HUES48 (cell line): ENCODE measurements at regions not wholly inside any gene's neighbourhood (a gene's known extent, or its start where the extent isn't known, plus 50 kb on each side); places are given as distances from the start of the nearest gene placed in this dataset.

Experiments
- H3K27ac ChIP-seq: one replicate; pipeline ENCODE4 v1.7.0; 2013; ENCODE audit warnings: low read depth, low read length, inconsistent platforms
- H3K27me3 ChIP-seq: 2 replicates; pipeline ENCODE4 v1.6.1; 2013; ENCODE audit warnings: mild to moderate bottlenecking, low read length; ENCODE audit not compliant: control insufficient read depth, insufficient read depth
- H3K36me3 ChIP-seq: 2 replicates; pipeline ENCODE4 v1.6.1; 2013; ENCODE audit warnings: low read length; ENCODE audit not compliant: control insufficient read depth, insufficient read depth
- H3K4me1 ChIP-seq: 2 replicates; pipeline ENCODE4 v1.6.1; 2013; ENCODE audit warnings: mild to moderate bottlenecking, low read length; ENCODE audit not compliant: control insufficient read depth, insufficient read depth
- H3K4me3 ChIP-seq: 2 replicates; pipeline ENCODE4 v1.5.1; 2013; ENCODE audit warnings: mild to moderate bottlenecking, low read depth, low read length
- H3K9ac ChIP-seq: 2 replicates; pipeline ENCODE4 v1.6.1; 2013; ENCODE audit warnings: mild to moderate bottlenecking, low read depth, low read length, moderate library complexity
- H3K9me3 ChIP-seq: 2 replicates; pipeline ENCODE4 v1.6.1; 2013; ENCODE audit warnings: low read length; ENCODE audit not compliant: control insufficient read depth, insufficient read depth

- Histone ChIP-seq H3K9ac (no peak overlapping the region), H3K4me1 (no peaks in the 10 kb centered on the region), H3K9me3 (no peaks in the 10 kb centered on the region), H3K36me3 (no peaks in the 10 kb centered on the region), H3K27ac (no peak overlapping the region), H3K4me3 (no peak overlapping the region), H3K27me3 (no peaks in the 10 kb centered on the region)
Observed at GRCh38 chr6:3654898-3655297, 96.6 kb downstream of the PXDC1 start.

GRCh38 chr6:3654436-3654835, 97.1 kb downstream of the PXDC1 start:
- H3K4me3 ChIP-seq = no peak overlapping the region

GRCh38 chr6:3653528-3654070, 97.9 kb downstream of the PXDC1 start:
- Histone ChIP-seq H3K27me3 (no peaks in the 10 kb centered on the region), H3K4me3 (no peak overlapping the region), H3K9ac (no peak overlapping the region), H3K9me3 (no peaks in the 10 kb centered on the region), H3K36me3 (no peaks in the 10 kb centered on the region), H3K4me1 (no peaks in the 10 kb centered on the region), H3K27ac (no peak overlapping the region)

More at GRCh38 chr6:3654436-3654835, 97.1 kb downstream of the PXDC1 start:
- H3K36me3 ChIP-seq = no peaks in the 10 kb centered on the region
- no peaks in the 10 kb centered on the region for H3K9me3 ChIP-seq
- no peak overlapping the region for H3K9ac ChIP-seq
- no peaks in the 10 kb centered on the region for H3K4me1 ChIP-seq
- no peaks in the 10 kb centered on the region for H3K27me3 ChIP-seq
- H3K27ac ChIP-seq = no peak overlapping the region

GRCh38 chr6:3651698-3652229, 99.7 kb downstream of the PXDC1 start:
- H3K27me3 ChIP-seq = no peaks in the 10 kb centered on the region
- no peak overlapping the region for H3K27ac ChIP-seq
- no peaks in the 10 kb centered on the region for H3K36me3 ChIP-seq
- H3K9me3 ChIP-seq = no peaks in the 10 kb centered on the region
- H3K9ac ChIP-seq = no peak overlapping the region
- no peak overlapping the region for H3K4me3 ChIP-seq
- no peaks in the 10 kb centered on the region for H3K4me1 ChIP-seq

- Histone ChIP-seq H3K9ac (no peak overlapping the region), H3K27me3 (no peaks in the 10 kb centered on the region), H3K27ac (no peak overlapping the region), H3K4me1 (no peaks in the 10 kb centered on the region), H3K9me3 (no peaks in the 10 kb centered on the region), H3K36me3 (no peaks in the 10 kb centered on the region), H3K4me3 (no peak overlapping the region)
Observed at GRCh38 chr6:3650959-3651697, 100.4 kb downstream of the PXDC1 start.

- Histone ChIP-seq H3K36me3 (no peaks in the 10 kb centered on the region), H3K9me3 (no peaks in the 10 kb centered on the region), H3K27me3 (no peaks in the 10 kb centered on the region), H3K4me1 (no peaks in the 10 kb centered on the region), H3K4me3 (no peak overlapping the region), H3K27ac (no peak overlapping the region), H3K9ac (no peak overlapping the region)
Observed at GRCh38 chr6:3650076-3650958, 101.2 kb downstream of the PXDC1 start.

- Histone ChIP-seq H3K4me1 (no peaks in the 10 kb centered on the region), H3K27ac (no peak overlapping the region), H3K9me3 (no peaks in the 10 kb centered on the region), H3K4me3 (no peak overlapping the region), H3K9ac (no peak overlapping the region), H3K27me3 (no peaks in the 10 kb centered on the region), H3K36me3 (no peaks in the 10 kb centered on the region)
Observed at GRCh38 chr6:3648724-3649123, 102.8 kb downstream of the PXDC1 start.

- no peak overlapping the region for H3K9ac ChIP-seq
- no peaks in the 10 kb centered on the region for H3K9me3 ChIP-seq
- no peak overlapping the region for H3K4me3 ChIP-seq
- no peak overlapping the region for H3K27ac ChIP-seq
- no peaks in the 10 kb centered on the region for H3K36me3 ChIP-seq
- no peaks in the 10 kb centered on the region for H3K27me3 ChIP-seq
- H3K4me1 ChIP-seq = no peaks in the 10 kb centered on the region
Observed at GRCh38 chr6:3646616-3647362, 104.7 kb downstream of the PXDC1 start.

- no peak overlapping the region for H3K9ac ChIP-seq
- H3K27me3 ChIP-seq = no peaks in the 10 kb centered on the region
- no peak overlapping the region for H3K27ac ChIP-seq
- H3K36me3 ChIP-seq = no peaks in the 10 kb centered on the region
- H3K4me1 ChIP-seq = no peaks in the 10 kb centered on the region
- no peaks in the 10 kb centered on the region for H3K9me3 ChIP-seq
- no peak overlapping the region for H3K4me3 ChIP-seq
Observed at GRCh38 chr6:3644739-3645012, 106.8 kb downstream of the PXDC1 start.

GRCh38 chr6:3643921-3644738, 107.4 kb downstream of the PXDC1 start:
- Histone ChIP-seq H3K4me1 (no peaks in the 10 kb centered on the region), H3K4me3 (no peak overlapping the region), H3K27ac (no peak overlapping the region), H3K27me3 (no peaks in the 10 kb centered on the region), H3K9ac (no peak overlapping the region), H3K9me3 (no peaks in the 10 kb centered on the region), H3K36me3 (no peaks in the 10 kb centered on the region)
